ENCODE measurements at regions not wholly inside any gene's neighbourhood (a gene's known extent, or its start where the extent isn't known, plus 50 kb on each side); places are given as distances from the start of the nearest gene placed in this dataset.

GRCh38 chr5:86869268-86869667 is 251.5 kb downstream of the COX7C start:
- no peak for TF ChIP-seq CTCF (IDR thresholded peaks at IDR 0.05; ENCODE audit: poor library complexity, severe bottlenecking)
- TF ChIP-seq EP300 (conservative IDR thresholded peaks at IDR 0.05; ENCODE audit: poor library complexity, severe bottlenecking): no peak
- no peak for TF ChIP-seq RAD21 (conservative IDR thresholded peaks at IDR 0.05)

Measured in neural cell (in vitro differentiated cells).